NCI-H748 treated with DMSO at 0.1 percent for 48 hours (cell line): ENCODE measurements at regions not wholly inside any gene's neighbourhood (a gene's known extent, or its start where the extent isn't known, plus 50 kb on each side); places are given as distances from the start of the nearest gene placed in this dataset.
"Not testable (repeated sequence)": the region's sequence is repeated elsewhere in the genome, so short reads cannot be mapped to it uniquely, and the experiment has no call there.

Experiments
- DNase-seq: peaks from one replicate; lab custom pipeline; 2025; lab: John Stamatoyannopoulos, UW

- no peak for DNase-seq
Observed at GRCh38 chr9:117775591-117775990, 71.4 kb downstream of the TLR4 start.

DNA sequence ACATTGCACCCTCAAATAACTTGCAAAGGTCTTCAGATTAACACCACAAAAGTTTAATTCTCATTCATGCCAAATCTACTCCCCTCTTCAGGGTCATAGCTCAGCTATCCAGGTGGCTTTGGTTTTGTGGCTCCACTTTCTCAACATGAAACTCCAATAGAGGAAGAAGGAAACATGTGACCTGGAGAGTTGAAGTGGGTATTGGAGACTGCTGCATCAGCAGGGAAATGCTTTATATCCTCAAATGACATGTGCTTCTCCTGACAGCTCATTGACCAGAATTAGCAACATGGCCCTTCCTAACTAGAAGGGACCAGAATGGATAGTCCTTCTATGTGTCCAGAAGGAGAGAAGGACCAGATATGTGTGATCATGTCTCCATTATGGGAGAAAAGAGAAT lies 73.6 kb downstream of the TLR4 start:
- no peak for DNase-seq

DNA sequence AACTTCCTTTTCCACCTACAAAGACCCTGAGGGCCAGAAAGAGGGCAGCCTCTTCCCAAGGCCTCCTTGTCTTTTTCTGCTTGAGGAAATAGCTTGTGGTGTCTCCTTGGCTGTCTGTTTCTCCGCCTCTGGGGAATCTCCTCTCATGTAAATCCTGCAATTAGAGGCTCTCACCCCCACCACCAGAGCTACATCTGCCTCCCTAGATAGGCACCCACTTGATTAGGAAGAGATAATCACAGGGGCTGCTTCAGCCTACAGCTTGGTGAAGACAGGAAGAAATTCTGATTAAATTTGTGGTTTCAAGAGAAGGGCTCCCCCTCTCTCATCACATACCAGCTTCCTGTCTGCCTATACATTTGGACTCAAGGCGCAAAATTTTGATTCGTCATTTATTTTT lies 75.6 kb downstream of the TLR4 start:
- no peak for DNase-seq

DNA sequence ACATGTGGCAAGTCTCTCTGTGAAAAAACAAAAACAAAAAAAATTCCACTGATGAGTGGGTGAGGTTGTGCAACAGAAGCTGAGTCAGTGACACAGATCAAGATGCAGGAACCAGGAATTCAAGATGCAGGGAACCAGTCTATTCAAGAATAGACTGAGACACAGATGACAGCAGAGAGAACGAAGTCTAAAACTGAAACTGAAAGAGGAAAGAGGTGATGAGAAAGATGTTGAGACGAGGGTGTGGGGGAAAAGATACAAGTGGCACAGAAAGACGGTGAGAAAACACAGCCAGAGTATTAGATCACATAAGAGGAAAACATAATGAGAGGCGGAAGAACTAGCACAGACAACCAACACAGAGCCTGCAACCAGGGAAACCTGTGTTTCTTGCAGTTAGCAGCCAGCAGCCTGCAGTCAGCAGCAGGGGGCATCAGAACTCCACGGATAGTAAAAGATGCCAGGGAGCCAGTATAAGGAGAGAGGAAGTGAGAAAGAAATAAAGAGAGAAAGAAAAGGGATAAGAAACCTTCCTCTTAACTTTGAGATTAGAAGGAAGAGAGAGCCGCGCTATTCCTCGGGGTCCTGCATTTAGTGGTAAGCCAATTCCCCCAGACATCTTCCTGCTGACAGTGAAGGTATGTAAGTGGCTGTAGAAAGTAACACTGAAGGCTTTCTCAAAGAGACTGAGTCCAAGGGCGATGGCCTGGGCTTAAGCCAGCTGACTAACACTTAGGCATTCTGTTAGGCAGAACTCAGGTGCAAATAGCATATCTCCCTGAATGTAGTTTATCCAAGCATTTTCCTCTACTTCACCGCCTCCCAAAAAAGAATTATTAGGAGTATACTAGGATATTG lies 79.0 kb downstream of the TLR4 start:
- peak; percentile 91 for DNase-seq

DNA sequence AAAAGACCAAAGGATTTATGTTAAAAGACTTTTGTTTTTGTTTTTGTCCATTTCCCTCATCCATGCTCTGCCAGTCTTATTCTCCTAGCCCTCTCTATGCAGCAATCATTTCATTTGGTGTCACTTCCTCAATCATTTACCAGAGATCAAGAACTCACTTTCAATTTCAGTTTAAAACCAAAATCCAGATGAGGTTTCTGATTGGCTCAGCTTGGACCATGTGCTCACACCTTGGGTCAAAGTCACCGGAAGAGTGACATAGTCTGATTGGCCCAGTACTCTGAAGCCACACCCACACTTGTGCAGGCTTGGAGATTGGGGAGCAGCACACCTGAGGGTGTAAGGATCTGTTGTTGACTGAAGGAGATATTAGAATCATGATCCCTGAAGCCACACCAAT lies 79.6 kb downstream of the TLR4 start:
- no peak for DNase-seq

DNA sequence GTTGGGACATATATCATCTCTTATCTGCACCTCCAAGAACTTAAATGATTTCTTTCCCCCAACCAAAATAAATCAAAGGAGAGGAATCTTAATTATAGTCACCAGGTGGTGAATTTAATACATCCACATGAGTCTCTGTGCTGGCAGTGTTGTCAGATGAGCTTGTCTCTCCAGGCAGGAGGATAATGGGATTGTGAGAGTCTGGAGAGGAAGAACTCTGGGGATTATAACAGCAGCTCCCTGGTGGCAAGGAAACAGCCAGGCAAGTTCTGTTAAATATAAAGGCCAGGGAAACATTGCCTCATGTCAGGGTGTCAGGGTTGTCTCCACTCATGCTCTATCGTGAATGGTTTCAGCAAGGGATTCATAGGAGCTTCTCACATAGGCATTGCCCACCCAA lies 80.8 kb downstream of the TLR4 start:
- DNase-seq = no peak

DNA sequence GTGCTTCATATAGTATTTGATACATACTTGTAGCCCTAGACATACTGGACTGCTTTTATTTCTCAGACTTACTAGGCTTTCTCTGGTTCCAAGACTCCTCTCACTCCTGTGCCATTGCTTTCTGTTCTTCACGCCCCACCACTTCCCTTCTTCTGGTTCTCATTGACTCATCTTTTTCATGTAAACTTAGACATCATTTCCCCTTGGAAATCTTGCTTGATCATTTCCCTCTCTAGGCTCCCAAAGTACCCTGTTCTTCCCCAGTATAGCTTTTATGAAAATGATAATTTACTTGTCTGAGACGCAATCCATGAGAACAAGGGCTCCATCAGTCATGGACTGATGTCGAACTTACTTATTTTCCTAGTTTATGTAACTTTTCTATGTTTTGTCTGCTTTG lies 83.5 kb downstream of the TLR4 start:
- no peak for DNase-seq

DNA sequence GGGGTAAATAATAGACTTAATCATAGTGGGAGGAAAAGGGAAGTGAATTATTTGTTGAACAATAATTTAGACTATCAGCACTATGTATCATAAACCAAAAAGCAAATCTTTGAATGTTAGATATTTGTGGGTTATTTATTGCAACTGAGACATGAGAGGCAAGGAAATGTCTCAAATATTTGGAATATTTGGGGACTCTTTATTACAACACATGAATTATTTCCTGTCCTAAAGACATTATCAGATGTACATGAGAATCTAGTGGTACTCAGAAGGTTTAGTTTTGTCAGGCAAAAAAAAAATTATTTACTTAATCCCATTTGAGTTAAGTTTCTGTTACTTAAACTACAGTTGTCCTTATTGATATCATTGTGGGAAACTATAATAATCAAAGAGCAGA lies 91.1 kb downstream of the TLR4 start:
- DNase-seq = no peak

- DNase-seq = no peak
Observed at GRCh38 chr9:117796681-117797080, 92.5 kb downstream of the TLR4 start.

- no peak for DNase-seq
Observed at GRCh38 chr9:117800389-117800788, 96.2 kb downstream of the TLR4 start.

GRCh38 chr9:117809751-117810150 lies 105.5 kb downstream of the TLR4 start:
- no peak for DNase-seq

GRCh38 chr9:117815315-117815714 lies 111.1 kb downstream of the TLR4 start:
- DNase-seq = no peak

DNA sequence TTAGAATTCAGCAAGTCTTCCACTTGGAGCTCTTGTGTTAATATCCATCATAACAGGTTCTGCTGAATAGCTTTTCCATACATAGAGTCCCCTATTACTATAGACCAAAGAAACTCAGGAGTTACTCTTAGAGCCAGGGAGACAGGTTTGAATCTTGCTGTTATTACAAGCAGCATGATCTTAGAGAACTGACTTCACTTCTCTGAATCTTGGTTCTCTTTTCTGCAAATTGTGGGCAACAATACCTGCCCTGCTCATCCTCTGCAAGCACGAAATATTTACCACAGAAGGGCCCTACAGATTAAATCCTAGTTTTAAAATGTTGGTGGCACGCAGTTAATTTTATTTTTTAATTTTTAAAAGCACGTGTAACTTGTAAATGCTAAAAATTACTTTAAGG lies 111.7 kb downstream of the TLR4 start:
- DNase-seq = no peak

- DNase-seq = no peak
Observed at GRCh38 chr9:117821954-117822353, 117.8 kb downstream of the TLR4 start.

DNA sequence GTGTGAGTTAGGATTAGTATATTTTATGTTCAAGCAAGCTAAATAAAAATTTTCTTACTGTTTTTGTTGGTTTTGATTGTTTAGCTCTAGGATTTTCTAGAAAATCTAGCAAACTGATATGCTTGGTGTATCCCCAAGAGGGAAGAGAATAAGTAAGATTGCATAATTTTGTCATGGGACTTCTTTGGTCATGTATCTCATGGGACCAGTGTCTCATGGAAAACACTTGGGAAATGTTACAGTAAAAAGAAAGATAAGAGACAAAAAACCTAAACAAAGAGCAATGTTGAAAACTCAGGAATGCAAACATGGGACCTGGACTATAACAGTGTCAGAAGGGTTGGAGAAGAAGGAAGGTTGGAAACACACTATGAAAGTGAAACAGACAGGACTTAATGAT lies 119.4 kb downstream of the TLR4 start:
- no peak for DNase-seq

GRCh38 chr9:117825609-117826347 lies 121.6 kb downstream of the TLR4 start:
- DNase-seq = no peak

DNA sequence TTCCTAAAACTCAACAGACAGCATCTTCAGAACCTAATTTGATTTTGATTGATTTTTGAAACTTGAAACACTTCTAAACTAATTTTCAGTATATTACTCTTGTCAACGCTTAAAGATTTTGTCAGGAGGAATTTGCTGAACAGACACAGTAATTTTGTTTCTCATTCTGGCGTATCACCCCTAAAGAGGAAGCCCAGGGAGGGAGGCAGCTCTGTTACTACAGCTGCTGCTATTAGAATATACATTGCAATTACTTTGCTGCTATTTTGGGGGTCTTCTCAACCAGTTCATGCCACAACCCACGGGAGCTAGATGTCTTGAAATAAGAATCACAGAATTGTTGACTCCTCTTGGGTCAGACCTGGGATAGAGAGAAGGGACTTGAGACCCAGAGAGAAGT lies 122.6 kb downstream of the TLR4 start:
- no peak for DNase-seq

- DNase-seq = no peak
Observed at GRCh38 chr9:117827456-117827855, 123.3 kb downstream of the TLR4 start.

DNA sequence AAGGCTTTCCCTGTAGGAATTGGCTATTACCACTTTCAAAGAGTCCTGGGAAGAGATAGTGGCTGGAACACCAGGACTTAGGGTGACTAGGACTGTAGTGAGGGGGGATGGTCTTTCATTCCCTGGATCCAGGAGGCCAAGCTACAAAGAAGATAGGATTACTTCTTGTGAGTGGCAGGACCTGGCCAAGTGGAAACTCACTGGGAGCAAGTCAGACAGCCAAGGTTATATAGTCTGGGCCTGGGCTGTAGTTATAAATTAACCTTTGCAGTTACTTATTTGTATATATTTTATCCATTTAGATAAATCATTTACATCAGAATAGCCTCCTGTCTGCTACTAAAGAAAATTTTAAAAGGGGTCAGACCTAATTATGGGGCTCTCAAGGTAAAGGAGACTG lies 124.3 kb downstream of the TLR4 start:
- no peak for DNase-seq

- DNase-seq = no peak
Observed at GRCh38 chr9:117835798-117836197, 131.6 kb downstream of the TLR4 start.

DNA sequence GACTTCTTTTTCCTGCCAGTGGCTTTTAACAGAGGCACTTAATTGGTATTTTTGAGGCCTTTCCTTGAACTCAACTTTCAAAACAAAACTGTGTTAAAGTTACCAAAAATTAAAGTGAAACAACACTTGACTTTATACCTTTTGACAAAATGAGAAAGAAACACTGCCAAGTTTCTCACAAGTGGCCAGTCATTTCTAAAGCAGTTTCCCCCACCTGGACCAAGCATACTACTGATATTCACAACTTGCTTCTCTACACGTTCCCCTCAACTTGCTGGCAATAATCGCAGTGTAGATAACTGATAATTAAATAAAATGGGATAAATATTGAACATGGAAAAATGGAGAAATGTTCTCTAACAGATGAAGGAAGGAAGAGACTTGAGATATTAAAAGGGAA lies 135.7 kb downstream of the TLR4 start:
- no peak for DNase-seq

GRCh38 chr9:117851836-117852461 lies 147.7 kb downstream of the TLR4 start:
- not testable (repeated sequence) for DNase-seq

GRCh38 chr9:117858561-117858960 lies 154.4 kb downstream of the TLR4 start:
- DNase-seq = no peak
